NCI-H460 (cell line): ENCODE measurements at regions not wholly inside any gene's neighbourhood (a gene's known extent, or its start where the extent isn't known, plus 50 kb on each side); places are given as distances from the start of the nearest gene placed in this dataset.
A peak's percentile ranks its signal among the peaks of the same experiment; 100 is the strongest.

Experiments
- DNase-seq: peaks from one replicate; pipeline ENCODE4 v3.0.0-alpha.2; 2016; ENCODE audit warnings: low read depth; ENCODE audit errors: extremely low read depth

- DNase-seq, result no peak
Measured at GRCh38 chr2:83695530-83695929, 763.5 kb downstream of the SUCLG1 start.

GRCh38 chr2:83695037-83695436 is 764.0 kb downstream of the SUCLG1 start:
- no peak for DNase-seq

GRCh38 chr2:83689402-83689801 is 769.7 kb downstream of the SUCLG1 start:
- no peak for DNase-seq

- no peak for DNase-seq
Measured at GRCh38 chr2:83686863-83687262, 772.2 kb downstream of the SUCLG1 start.

GRCh38 chr2:83674050-83674449 is 785.0 kb downstream of the SUCLG1 start:
- no peak for DNase-seq

- peak; percentile 94 for DNase-seq
Measured at GRCh38 chr2:83665894-83666293, 793.2 kb downstream of the SUCLG1 start.

- DNase-seq, result no peak
Measured at GRCh38 chr2:83665154-83665553, 793.9 kb downstream of the SUCLG1 start.

- DNase-seq, result no peak
Measured at GRCh38 chr2:83661711-83662110, 797.4 kb downstream of the SUCLG1 start.

GRCh38 chr2:83654091-83654611 is 804.9 kb downstream of the SUCLG1 start:
- no peak for DNase-seq

- peak; percentile 41 for DNase-seq
Measured at GRCh38 chr2:83650898-83651297, 808.2 kb downstream of the SUCLG1 start.

GRCh38 chr2:83650161-83650560 is 808.9 kb downstream of the SUCLG1 start:
- peak; percentile 52 for DNase-seq

GRCh38 chr2:83640506-83640905 is 818.6 kb downstream of the SUCLG1 start:
- no peak for DNase-seq

GRCh38 chr2:83633423-83633822 is 825.7 kb downstream of the SUCLG1 start:
- DNase-seq, result no peak

GRCh38 chr2:83630351-83630750 is 828.7 kb downstream of the SUCLG1 start:
- DNase-seq, result no peak

GRCh38 chr2:83615511-83615910 is 843.6 kb downstream of the SUCLG1 start:
- no peak for DNase-seq

- DNase-seq, result no peak
Measured at GRCh38 chr2:83613178-83613577, 845.9 kb downstream of the SUCLG1 start.

GRCh38 chr2:83602753-83603152 is 856.3 kb downstream of the SUCLG1 start:
- no peak for DNase-seq

GRCh38 chr2:83596592-83597282 is 862.3 kb downstream of the SUCLG1 start:
- DNase-seq, result no peak

GRCh38 chr2:83595926-83596325 is 863.2 kb downstream of the SUCLG1 start:
- no peak for DNase-seq

GRCh38 chr2:83595121-83595690 is 863.9 kb downstream of the SUCLG1 start:
- no peak for DNase-seq

GRCh38 chr2:83594241-83595120 is 864.6 kb downstream of the SUCLG1 start:
- peak; percentile 26 for DNase-seq
